ENCODE measurements at regions not wholly inside any gene's neighbourhood (a gene's known extent, or its start where the extent isn't known, plus 50 kb on each side); places are given as distances from the start of the nearest gene placed in this dataset.

- Histone ChIP-seq H3K4me3 (replicated peaks; ENCODE audit: low read depth, low read length) (no peak overlapping the region), H3K36me3 (ENCODE audit: control insufficient read depth, insufficient read depth, low read length) (no peaks in the 10 kb centered on the region), H3K27me3 (replicated peaks; ENCODE audit: control insufficient read depth, insufficient read depth, low read length) (no peaks in the 10 kb centered on the region)
- DNase-seq (ENCODE audit: extremely low read depth, insufficient read length), result no peak
- TF ChIP-seq CTCF (IDR thresholded peaks at IDR 0.05; ENCODE audit: insufficient read depth, low read length, poor library complexity, severe bottlenecking), result no peak
Observed at GRCh38 chr1:80047791-80048190, 1041.3 kb upstream of the ADGRL4 start.

- no peaks in the 10 kb centered on the region for H3K27me3 ChIP-seq (replicated peaks; ENCODE audit: control insufficient read depth, insufficient read depth, low read length)
- no peak for TF ChIP-seq CTCF (IDR thresholded peaks at IDR 0.05; ENCODE audit: insufficient read depth, low read length, poor library complexity, severe bottlenecking)
- H3K4me3 ChIP-seq (replicated peaks; ENCODE audit: low read depth, low read length), result no peak overlapping the region
- no peak for DNase-seq (ENCODE audit: extremely low read depth, insufficient read length)
- H3K36me3 ChIP-seq (ENCODE audit: control insufficient read depth, insufficient read depth, low read length), result no peaks in the 10 kb centered on the region
Observed at GRCh38 chr1:80044662-80045061, 1038.1 kb upstream of the ADGRL4 start.

- Histone ChIP-seq H3K27me3 (replicated peaks; ENCODE audit: control insufficient read depth, insufficient read depth, low read length) (no peaks in the 10 kb centered on the region), H3K4me3 (replicated peaks; ENCODE audit: low read depth, low read length) (no peak overlapping the region), H3K36me3 (ENCODE audit: control insufficient read depth, insufficient read depth, low read length) (no peaks in the 10 kb centered on the region)
- DNase-seq (ENCODE audit: extremely low read depth, insufficient read length), result no peak
- no peak for TF ChIP-seq CTCF (IDR thresholded peaks at IDR 0.05; ENCODE audit: insufficient read depth, low read length, poor library complexity, severe bottlenecking)
Observed at GRCh38 chr1:80036690-80037432, 1030.3 kb upstream of the ADGRL4 start.

- no peak overlapping the region for H3K4me3 ChIP-seq (replicated peaks; ENCODE audit: low read depth, low read length)
- TF ChIP-seq CTCF (IDR thresholded peaks at IDR 0.05; ENCODE audit: insufficient read depth, low read length, poor library complexity, severe bottlenecking), result no peak
- no peaks in the 10 kb centered on the region for H3K27me3 ChIP-seq (replicated peaks; ENCODE audit: control insufficient read depth, insufficient read depth, low read length)
- H3K36me3 ChIP-seq (ENCODE audit: control insufficient read depth, insufficient read depth, low read length), result no peaks in the 10 kb centered on the region
- DNase-seq (ENCODE audit: extremely low read depth, insufficient read length), result no peak
Observed at GRCh38 chr1:80023358-80023757, 1016.8 kb upstream of the ADGRL4 start.

GRCh38 chr1:80021891-80022290 is 1015.4 kb upstream of the ADGRL4 start:
- H3K27me3 ChIP-seq (replicated peaks; ENCODE audit: control insufficient read depth, insufficient read depth, low read length), result no peaks in the 10 kb centered on the region
- TF ChIP-seq CTCF (IDR thresholded peaks at IDR 0.05; ENCODE audit: insufficient read depth, low read length, poor library complexity, severe bottlenecking), result no peak
- H3K4me3 ChIP-seq (replicated peaks; ENCODE audit: low read depth, low read length), result no peak overlapping the region
- DNase-seq (ENCODE audit: extremely low read depth, insufficient read length), result no peak
- no peaks in the 10 kb centered on the region for H3K36me3 ChIP-seq (ENCODE audit: control insufficient read depth, insufficient read depth, low read length)

GRCh38 chr1:80018348-80018747 is 1011.8 kb upstream of the ADGRL4 start:
- no peak for TF ChIP-seq CTCF (IDR thresholded peaks at IDR 0.05; ENCODE audit: insufficient read depth, low read length, poor library complexity, severe bottlenecking)
- DNase-seq (ENCODE audit: extremely low read depth, insufficient read length), result no peak
- no peaks in the 10 kb centered on the region for H3K27me3 ChIP-seq (replicated peaks; ENCODE audit: control insufficient read depth, insufficient read depth, low read length)
- H3K36me3 ChIP-seq (ENCODE audit: control insufficient read depth, insufficient read depth, low read length), result no peaks in the 10 kb centered on the region
- H3K4me3 ChIP-seq (replicated peaks; ENCODE audit: low read depth, low read length), result no peak overlapping the region

All from GM06990 (cell line).